GM21381 (cell line): ENCODE measurements at regions not wholly inside any gene's neighbourhood (a gene's known extent, or its start where the extent isn't known, plus 50 kb on each side); places are given as distances from the start of the nearest gene placed in this dataset.
"Not testable (repeated sequence)": the region's sequence is repeated elsewhere in the genome, so short reads cannot be mapped to it uniquely, and the experiment has no call there.

Experiments
- ATAC-seq: cut with Tn5 transposase; IDR thresholded peaks from one replicate; pipeline ENCODE4 v1.9.1; 2021; ENCODE audit warnings: mild to moderate bottlenecking, moderate library complexity; ENCODE audit not compliant: unreplicated experiment

- no peak for ATAC-seq
These were observed 50.0 kb upstream of the ALDH1B1 start for GRCh38 chr9:38342532-38342931.

DNA sequence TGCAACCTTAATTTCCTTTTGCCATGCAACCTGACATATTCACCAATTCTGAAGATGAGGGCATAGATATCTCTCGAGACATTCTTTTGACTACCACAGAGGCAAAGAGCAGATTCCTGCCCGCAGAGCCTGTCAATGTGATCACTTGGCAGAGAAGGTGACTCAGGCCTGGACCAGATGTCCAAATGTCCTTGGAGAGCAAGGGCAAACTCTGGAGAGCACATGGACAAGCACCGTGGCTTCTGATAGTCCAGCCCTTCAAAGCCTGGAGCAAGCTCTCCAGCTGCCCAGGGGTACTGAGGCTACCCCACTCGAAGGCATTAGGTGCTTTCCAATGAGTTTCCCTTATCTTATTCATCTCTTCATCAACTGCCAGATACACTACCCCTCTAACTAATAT, 50.4 kb upstream of the ALDH1B1 start:
- ATAC-seq = no peak

DNA sequence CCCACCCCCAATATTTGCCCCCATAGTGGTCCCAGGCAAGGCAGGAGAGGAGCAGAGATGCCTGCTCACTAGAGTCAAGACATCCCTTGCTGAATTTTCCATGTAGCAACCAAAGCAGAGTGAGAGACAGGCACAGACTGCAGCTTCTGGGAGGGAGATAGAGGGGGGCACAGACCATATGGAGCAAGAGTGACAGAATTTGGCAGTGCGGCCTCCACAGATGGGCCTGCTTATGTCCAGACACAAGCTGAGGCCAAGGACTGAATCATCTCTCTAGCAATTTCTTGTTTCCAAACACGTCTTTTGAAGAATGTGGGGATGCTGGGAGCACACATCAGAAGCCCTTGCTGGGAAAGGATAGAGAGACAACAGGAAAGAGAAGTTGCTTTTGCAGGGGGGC, 53.0 kb upstream of the ALDH1B1 start:
- no peak for ATAC-seq

GRCh38 chr9:38339087-38339486, 53.4 kb upstream of the ALDH1B1 start:
- ATAC-seq = peak; percentile 77

DNA sequence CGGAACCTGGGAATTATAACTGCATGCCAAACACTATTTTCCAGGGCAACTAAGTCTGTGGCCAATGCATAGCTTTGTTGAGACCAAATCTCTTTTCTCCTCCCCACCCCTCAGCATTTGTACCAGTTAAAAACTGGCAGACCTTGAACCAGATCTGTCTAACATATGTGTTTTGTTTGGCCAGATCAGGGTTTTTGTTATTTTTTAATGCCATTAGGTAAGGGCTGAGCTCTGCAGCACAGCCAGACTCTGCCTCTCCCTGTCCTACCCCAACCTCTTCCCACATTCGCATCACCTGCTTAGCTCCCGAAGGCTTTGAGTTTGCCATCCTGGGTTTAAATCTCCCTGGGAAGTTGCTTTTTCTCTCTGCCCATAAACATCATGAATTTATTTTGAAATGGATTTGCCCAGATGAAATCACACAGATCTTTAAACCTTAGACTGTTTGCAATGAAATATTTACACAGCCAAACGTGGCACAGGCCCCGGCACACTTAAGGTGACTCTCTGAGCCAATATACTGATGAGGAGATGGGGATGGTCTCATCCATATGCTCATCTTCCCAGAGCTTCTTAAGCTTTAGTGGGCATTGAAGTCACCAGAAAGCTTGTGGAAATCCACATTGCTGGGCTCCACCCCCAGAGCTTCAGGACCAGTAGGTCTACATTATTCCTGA, 54.0 kb upstream of the ALDH1B1 start:
- no peak for ATAC-seq

DNA sequence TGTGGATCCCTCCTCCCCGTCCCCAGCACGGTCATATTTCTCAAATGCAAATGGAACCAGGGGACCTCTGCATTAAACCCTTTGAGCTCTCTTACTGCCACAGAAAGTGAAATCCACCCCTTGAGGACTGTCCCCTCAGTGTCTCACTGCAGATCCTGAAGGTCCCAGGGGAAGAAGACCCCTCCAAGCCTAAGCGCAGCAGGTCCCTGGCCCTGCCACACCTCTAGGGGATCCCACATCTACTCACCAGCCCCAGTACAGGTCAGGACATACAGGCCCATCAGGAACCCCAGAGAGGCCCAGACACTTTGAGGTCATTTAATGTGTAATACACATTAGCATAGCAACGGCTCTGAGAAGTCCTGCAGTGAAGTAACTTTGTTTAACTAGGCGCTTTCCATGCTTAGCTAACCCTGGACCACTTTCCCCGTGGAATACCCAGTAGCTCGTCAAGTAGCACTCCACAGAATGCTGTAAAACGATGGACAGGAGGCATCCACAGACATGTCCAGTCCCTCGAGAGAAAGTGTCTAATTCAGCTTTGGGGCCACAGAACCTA, 54.7 kb upstream of the ALDH1B1 start:
- ATAC-seq = no peak

- no peak for ATAC-seq
These were observed 55.3 kb upstream of the ALDH1B1 start for GRCh38 chr9:38337181-38337580.

GRCh38 chr9:38336341-38336740, 56.2 kb upstream of the ALDH1B1 start:
- no peak for ATAC-seq

GRCh38 chr9:38335686-38336085, 56.8 kb upstream of the ALDH1B1 start:
- ATAC-seq = no peak

DNA sequence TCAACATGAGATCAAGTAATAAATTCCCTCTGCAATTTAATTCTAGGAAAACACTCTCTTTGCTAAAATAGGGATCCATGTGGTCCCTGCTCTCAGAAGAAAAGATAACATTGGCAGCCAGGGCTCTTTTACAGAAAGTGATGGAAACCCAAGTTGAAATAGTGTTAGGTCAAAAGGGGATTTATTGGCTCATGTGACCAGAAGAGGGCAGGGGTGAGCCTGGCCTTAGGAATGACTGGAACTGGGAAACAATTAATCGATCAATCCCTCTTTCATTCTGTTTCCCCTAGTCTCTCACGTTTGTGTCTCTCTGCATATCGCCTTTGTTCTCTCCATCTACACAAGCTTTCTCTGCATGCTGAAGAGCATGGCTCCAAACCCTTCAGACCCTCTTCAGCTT, 58.3 kb upstream of the ALDH1B1 start:
- ATAC-seq = no peak

DNA sequence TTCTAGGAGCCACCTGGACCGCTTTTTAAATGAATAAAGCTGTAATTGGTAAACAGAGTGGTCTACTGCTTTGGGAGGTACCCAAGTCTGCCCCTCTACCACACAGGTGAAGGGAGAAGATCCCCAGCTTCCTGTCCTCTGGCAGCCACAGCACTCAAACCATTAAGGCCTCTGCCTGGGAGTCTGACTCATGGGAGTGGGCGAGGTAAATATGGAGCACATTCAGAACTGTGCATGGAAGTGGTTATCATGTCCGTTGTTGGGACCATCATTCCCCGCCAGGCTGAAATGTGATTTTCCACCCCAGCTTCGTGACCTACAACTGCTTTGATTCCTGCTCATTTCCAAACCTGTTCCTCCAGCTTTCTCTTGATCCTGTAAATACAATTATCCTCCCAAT, 59.5 kb upstream of the ALDH1B1 start:
- ATAC-seq = no peak

GRCh38 chr9:38332625-38333024, 59.9 kb upstream of the ALDH1B1 start:
- ATAC-seq = no peak

- ATAC-seq = no peak
These were observed 61.4 kb upstream of the ALDH1B1 start for GRCh38 chr9:38331141-38331540.

DNA sequence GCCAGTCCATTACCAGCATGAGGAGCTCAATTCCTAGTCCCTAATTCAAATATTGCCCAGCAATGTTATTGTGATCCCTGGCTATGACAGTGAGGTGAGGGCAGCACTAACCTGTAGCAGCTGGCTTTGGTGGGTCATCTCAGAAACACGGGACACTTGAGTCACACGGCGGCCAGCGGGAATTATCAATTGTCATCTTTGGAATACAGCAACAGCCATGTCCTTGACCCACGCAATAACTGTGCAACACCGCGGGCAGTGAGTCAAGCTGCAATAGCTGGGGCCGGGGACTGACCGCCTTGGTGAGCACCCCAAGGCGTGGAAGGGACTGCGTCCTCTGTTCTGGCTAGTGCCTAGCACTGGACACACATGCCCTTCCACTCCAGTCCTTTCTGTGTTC, 62.5 kb upstream of the ALDH1B1 start:
- no peak for ATAC-seq

GRCh38 chr9:38328765-38329164, 63.7 kb upstream of the ALDH1B1 start:
- no peak for ATAC-seq

DNA sequence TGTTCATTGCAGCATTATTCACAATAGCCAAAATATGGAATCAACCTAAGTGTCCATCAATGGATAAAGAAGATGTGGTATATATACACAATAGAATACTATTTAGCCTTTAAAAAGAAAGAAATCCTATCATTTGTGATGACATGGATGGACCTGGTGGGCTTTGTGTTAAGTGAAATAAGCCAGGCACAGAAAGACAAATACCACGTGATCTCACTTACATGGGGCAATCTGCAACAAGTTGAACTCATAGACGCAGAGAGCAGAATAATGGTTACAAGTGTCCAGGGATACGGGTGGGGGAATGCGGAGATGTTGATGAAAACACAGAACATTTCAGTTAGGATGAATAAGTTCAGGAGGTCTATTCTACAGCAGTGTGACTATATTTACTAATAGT, 66.4 kb upstream of the ALDH1B1 start:
- no peak for ATAC-seq

DNA sequence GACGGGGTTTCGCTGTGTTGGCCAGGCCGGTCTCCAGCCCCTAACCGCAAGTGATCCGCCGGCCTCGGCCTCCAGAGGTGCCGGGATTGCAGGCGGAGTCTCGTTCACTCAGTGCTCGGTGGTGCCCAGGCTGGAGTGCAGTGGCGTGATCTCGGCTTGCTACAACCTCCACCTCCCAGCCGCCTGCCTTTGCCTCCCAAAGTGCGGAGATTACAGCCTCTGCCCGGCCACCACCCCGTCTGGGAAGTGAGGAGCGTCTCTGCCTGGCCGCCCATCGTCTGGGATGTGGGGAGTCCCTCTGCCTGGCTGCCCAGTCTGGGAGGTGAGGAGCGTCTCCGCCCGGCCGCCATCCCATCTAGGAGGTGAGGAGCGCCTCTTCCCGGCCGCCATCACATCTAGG, 68.3 kb upstream of the ALDH1B1 start:
- ATAC-seq = not testable (repeated sequence)

DNA sequence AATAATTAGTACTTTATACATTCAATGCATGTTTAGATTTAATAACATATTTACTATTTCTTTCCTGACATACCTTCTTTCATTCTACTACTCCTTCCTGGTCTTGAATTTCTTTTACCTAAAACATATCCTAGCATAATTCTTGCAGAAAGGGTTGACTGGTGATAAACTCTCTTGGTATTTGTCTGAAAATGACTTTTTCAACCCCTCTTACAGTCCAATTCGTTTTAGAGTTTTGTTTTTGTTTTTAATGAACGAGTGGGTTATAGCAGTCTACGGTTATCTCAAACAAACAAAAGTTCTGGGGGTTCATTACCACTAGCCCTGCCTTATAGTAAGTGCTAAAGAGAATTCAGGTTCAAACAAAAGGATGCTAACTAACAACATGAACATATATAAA, 69.6 kb upstream of the ALDH1B1 start:
- no peak for ATAC-seq

DNA sequence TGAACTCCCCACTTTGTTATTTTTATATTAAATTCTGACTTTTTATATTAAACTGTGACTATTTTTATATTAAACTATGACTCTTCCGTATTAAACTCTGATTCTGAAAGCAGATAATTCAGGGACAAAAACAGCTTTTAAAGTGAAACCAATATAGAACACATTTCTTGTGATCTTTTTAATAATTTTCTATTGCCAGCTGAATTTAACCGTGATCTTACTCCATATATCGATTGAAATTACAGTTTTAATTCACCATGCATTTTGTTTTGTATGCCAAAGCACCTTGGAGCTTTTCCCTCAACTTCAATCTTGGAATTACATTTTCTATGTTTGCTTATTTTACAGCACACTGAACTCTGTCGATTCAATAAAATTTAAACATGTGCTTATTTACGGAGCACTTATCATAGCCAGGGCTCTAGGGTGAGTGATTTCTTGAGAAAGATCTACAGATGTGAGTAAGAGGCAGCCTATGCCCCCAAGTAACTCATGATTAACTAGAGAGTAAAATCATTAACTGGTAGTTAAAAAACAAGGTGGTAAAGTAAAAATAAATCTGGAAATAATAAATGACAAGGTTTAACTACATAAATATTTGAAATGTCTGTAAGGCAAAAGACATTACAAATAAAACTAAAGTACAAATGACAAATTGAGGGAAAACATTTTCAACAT, 72.9 kb upstream of the ALDH1B1 start:
- ATAC-seq = no peak

- ATAC-seq = peak; percentile 82
These were observed 73.6 kb upstream of the ALDH1B1 start for GRCh38 chr9:38318759-38319495.

- no peak for ATAC-seq
These were observed 76.2 kb upstream of the ALDH1B1 start for GRCh38 chr9:38316166-38316780.
